ENCODE measurements at regions not wholly inside any gene's neighbourhood (a gene's known extent, or its start where the extent isn't known, plus 50 kb on each side); places are given as distances from the start of the nearest gene placed in this dataset.
"Not testable (repeated sequence)": the region's sequence is repeated elsewhere in the genome, so short reads cannot be mapped to it uniquely, and the experiment has no call there.

DNA sequence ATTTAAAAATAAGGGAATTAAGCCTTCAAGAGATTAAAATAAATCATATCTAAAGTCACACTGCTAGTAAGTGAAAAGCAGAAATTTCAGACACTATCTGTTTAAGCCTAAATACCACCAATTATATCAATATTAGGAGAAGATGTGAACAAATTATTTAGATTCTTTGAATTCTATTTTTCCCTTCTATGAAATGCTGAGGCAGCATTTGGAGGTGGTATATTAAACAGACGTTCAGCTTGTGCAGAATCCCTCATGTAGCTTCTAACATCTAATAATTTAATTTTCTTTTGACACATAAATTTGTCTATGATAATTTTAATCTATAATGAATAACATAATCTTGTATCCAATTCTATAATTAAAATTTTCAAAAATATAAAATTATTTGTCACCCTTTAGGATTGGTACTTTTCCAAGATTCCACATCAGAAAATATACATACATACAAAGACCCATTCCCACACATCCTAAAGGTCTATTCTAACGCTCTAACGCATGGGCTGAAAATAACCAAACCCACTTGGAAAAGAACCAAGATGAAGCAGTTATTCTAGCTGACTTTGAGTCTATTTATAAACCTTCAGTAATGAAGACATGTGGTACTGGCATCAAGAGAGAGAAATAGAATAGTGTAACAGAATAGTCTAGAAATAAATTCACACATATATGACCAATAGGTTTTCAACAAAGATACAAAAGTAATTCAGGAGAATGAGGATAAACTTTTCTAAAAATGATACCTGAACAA, 751.8 kb downstream of the GALC start:
- WGBS (ENCODE audit: insufficient coverage, insufficient replicate concordance, low lambda C conversion rate, missing lambda C conversion rate), result 58% methylated on average over 3 of the region's 3 CpGs
- intact Hi-C loops (cut with micrococcal nuclease; ENCODE audit: unreplicated experiment), result no loop called here

DNA sequence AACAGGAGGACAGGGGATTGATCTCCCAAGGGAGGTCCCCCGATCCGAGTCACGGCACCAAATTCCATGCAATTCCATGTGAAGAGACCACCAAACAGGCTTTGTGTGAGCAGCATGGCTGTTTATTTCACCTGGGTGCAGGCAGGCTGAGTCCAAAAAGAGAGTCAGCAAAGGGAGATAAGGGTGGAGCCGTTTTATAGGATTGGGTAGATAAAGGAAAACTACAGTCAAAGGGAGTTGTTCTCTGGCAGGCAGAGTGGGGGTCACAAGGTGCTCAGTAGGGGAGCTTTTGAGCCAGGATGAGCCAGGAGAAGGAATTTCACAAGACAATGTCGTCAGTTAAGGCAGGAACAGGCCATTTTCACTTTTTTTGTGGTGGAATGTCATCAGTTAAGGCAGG, 752.7 kb downstream of the GALC start:
- H3K27ac ChIP-seq (ENCODE audit: control insufficient read depth, insufficient read depth); H3K9me3 ChIP-seq (replicated peaks; ENCODE audit: control insufficient read depth, insufficient read depth, low read length); H2AFZ ChIP-seq (ENCODE audit: control insufficient read depth, low read depth, low read length); BruUV-seq (replicated peaks); SMC1A ChIA-PET (ENCODE audit: uncharacterized antibody, unreplicated experiment); H3K4me1 ChIP-seq (ENCODE audit: control insufficient read depth, insufficient read depth, low read length); DNase-seq (ENCODE audit: low read depth, low spot score); in situ Hi-C loops (cut with MboI); CTCF ChIA-PET; H4K20me1 ChIP-seq (ENCODE audit: control insufficient read depth, insufficient read depth); H3K79me2 ChIP-seq (ENCODE audit: control insufficient read depth, insufficient read depth, low read length); H3K36me3 ChIP-seq (ENCODE audit: control insufficient read depth in 2 of 2, insufficient read depth in 2 of 2, low read length in 1 of 2); H3K27me3 ChIP-seq (replicated peaks in 1 of 2; ENCODE audit: control insufficient read depth in 2 of 2, insufficient read depth in 2 of 2, low read length in 1 of 2); intact Hi-C loops (cut with micrococcal nuclease; ENCODE audit: unreplicated experiment); H3K9ac ChIP-seq (ENCODE audit: control insufficient read depth, insufficient read depth, low read length); H3K4me2 ChIP-seq (ENCODE audit: control insufficient read depth, insufficient read depth); FAIRE-seq; POLR2A ChIA-PET; RAD21 ChIA-PET (ENCODE audit: unreplicated experiment); ATAC-seq; H3K4me3 ChIP-seq: not testable (repeated sequence)
- 23% methylated on average over 5 of the region's 5 CpGs for WGBS (ENCODE audit: insufficient coverage, insufficient replicate concordance, low lambda C conversion rate, missing lambda C conversion rate)

More for the DNA sequence above, 751.8 kb downstream of the GALC start:
- BruUV-seq (replicated peaks), result no TSS peak
- FAIRE-seq, result no peak
- DNase-seq (ENCODE audit: low read depth, low spot score), result no peak
- TF ChIP-seq MYB (IDR thresholded peaks at IDR 0.05; ENCODE audit: borderline replicate concordance, low read depth, low read length) (no peak), EP300 (IDR thresholded peaks at IDR 0.05; ENCODE audit: borderline replicate concordance in 1 of 2, control insufficient read depth in 1 of 2, low read depth in 2 of 2, low read length in 2 of 2) (no peak), NFYB (IDR thresholded peaks at IDR 0.05; ENCODE audit: insufficient read depth, low read depth, low read length) (no peak), RB1 (IDR thresholded peaks at IDR 0.05; ENCODE audit: borderline replicate concordance) (no peak)
- TF ChIP-seq, protein P1, sequence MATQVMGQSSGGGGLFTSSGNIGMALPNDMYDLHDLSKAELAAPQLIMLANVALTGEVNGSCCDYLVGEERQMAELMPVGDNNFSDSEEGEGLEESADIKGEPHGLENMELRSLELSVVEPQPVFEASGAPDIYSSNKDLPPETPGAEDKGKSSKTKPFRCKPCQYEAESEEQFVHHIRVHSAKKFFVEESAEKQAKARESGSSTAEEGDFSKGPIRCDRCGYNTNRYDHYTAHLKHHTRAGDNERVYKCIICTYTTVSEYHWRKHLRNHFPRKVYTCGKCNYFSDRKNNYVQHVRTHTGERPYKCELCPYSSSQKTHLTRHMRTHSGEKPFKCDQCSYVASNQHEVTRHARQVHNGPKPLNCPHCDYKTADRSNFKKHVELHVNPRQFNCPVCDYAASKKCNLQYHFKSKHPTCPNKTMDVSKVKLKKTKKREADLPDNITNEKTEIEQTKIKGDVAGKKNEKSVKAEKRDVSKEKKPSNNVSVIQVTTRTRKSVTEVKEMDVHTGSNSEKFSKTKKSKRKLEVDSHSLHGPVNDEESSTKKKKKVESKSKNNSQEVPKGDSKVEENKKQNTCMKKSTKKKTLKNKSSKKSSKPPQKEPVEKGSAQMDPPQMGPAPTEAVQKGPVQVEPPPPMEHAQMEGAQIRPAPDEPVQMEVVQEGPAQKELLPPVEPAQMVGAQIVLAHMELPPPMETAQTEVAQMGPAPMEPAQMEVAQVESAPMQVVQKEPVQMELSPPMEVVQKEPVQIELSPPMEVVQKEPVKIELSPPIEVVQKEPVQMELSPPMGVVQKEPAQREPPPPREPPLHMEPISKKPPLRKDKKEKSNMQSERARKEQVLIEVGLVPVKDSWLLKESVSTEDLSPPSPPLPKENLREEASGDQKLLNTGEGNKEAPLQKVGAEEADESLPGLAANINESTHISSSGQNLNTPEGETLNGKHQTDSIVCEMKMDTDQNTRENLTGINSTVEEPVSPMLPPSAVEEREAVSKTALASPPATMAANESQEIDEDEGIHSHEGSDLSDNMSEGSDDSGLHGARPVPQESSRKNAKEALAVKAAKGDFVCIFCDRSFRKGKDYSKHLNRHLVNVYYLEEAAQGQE (IDR thresholded peaks at IDR 0.05; ENCODE audit: low read depth, low read length), result no peak
- no peak for ATAC-seq
- in situ Hi-C loops (cut with MboI), result no loop called here
- ChIA-PET CTCF (no interaction called here), RAD21 (ENCODE audit: unreplicated experiment) (no interaction called here), SMC1A (ENCODE audit: uncharacterized antibody, unreplicated experiment) (no interaction called here), POLR2A (no interaction called here)
- Histone ChIP-seq H3K9me3 (replicated peaks; ENCODE audit: control insufficient read depth, insufficient read depth, low read length) (no peaks in the 10 kb centered on the region), H3K27me3 (replicated peaks in 1 of 2; ENCODE audit: control insufficient read depth in 2 of 2, insufficient read depth in 2 of 2, low read length in 1 of 2) (no peaks in the 10 kb centered on the region), H3K4me3 (no peak overlapping the region), H3K27ac (ENCODE audit: control insufficient read depth, insufficient read depth) (no peak overlapping the region), H3K79me2 (ENCODE audit: control insufficient read depth, insufficient read depth, low read length) (no peaks in the 10 kb centered on the region), H2AFZ (ENCODE audit: control insufficient read depth, low read depth, low read length) (no peak overlapping the region), H3K9ac (ENCODE audit: control insufficient read depth, insufficient read depth, low read length) (no peak overlapping the region), H3K4me1 (ENCODE audit: control insufficient read depth, insufficient read depth, low read length) (no peaks in the 10 kb centered on the region), H3K36me3 (ENCODE audit: control insufficient read depth in 2 of 2, insufficient read depth in 2 of 2, low read length in 1 of 2) (no peaks in the 10 kb centered on the region), H3K4me2 (ENCODE audit: control insufficient read depth, insufficient read depth) (no peak overlapping the region), H4K20me1 (ENCODE audit: control insufficient read depth, insufficient read depth) (no peaks in the 10 kb centered on the region)
